Dermis blood vessel endothelial cell (primary cell): ENCODE measurements at regions not wholly inside any gene's neighbourhood (a gene's known extent, or its start where the extent isn't known, plus 50 kb on each side); places are given as distances from the start of the nearest gene placed in this dataset.
"Not testable (repeated sequence)": the region's sequence is repeated elsewhere in the genome, so short reads cannot be mapped to it uniquely, and the experiment has no call there.

Source experiments
- DNase-seq: peaks from one replicate; pipeline ENCODE4 v3.0.0; 2010

DNA sequence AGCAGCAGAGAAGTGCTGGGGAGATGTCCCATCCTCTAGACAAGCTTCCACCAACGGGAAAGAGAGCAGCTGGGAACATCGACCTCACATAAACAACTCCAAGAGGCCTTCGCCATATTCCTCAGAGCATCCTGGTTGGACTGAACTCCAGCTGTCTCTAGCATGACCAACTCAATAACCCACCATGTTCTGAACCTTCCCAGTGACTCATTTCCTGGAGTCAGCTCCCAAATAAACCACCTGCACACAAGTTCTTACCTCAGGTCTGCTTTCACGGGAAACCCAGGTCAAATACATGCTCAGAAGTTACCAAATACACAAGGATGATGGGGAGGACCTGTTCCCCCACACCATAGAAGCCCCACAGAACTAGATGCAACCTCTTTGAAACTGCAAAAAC, 878.5 kb downstream of the UQCRFS1 start:
- no peak for DNase-seq

DNA sequence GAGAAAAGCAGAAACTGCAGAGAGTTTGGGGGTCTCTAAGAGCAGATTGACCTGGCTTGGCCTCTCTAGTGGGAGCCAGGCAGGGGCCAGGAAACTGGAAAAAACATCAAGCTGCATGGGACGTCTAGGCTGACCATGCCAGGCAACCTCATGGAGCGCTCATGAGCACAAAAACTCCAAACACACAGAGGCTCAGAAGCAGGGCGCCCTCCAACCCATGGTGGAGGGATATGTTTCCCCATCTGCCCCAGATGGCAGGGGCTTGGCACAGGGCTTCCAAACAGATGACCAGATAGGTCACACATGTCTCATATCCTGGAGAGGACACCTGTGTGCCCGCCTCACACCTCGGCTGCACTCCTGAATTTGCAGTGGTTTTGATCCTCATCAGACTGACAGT, 879.0 kb downstream of the UQCRFS1 start:
- no peak for DNase-seq

DNA sequence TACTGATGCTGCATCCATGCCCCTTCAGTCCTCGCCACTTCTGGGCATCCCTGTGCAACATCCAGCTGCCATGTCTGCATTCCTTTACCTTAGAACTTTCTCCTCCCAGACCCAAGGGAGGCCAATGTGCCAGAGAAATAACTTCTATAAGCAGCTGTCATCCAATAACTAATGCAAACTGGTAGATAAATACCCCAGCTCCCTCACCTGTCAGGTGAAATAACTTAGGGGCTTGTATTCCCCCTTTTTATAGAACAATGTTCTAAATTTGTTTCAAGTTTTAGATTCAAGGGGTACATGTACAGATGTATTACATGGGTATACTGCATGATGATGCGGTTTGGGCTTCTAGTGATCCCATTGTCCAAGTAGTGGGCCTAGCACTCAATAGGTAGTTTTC, 880.1 kb downstream of the UQCRFS1 start:
- DNase-seq = no peak

DNA sequence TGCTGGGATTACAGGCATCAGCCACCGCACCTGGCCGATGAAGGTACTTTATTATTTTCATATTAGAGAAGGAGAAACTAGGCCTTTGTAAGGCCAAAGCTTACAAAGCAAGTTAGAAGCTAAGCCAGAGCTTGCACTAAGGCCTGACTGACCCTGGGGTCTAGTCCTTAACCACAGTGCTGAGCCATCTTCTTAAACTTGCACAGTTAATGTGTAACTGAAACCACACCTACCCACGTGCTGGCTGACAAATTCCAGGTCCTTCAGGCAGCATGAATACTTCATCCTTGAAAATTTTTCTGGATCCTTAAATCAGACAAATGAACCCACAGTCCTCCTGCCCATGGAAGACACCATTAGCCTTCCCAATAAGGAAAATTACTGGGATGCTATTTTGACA, 880.6 kb downstream of the UQCRFS1 start:
- no peak for DNase-seq

DNA sequence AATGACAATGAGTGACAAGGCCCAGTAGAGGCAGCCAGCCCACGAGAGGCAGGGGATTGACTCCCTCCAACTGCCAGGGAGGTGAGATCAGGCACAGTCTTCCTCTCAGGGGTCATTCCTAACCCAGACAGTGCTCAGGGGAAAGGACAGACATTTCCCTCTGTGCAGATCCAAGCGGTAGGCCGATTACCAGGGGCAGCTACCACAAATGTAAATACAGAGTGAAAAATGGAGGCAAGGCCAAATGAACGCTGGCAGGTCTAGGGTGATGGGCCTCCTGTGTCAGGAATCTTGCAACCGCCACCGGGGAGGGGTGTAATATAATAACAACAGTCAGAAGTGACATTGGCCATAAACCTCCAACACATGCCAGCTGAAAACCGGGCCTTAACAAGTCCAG, 881.4 kb downstream of the UQCRFS1 start:
- no peak for DNase-seq

DNA sequence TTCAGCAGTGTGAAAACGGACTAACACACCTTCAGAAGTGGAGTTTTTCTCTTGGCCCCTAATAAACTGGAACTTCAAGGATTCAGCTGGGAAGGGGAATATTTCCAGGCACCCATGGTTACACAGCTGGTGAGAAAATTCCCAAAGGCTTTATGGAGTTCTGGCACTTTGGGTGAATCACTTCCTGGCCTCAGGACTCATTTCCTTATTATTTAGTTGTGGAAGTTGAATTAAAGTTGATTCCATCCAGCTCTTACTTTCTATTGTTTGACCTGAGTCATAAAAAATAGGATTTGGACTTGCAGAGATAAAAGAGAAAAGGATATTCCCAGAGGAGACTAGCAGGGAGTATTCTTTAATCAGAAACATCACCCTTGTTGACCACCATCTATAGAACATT, 882.1 kb downstream of the UQCRFS1 start:
- peak; percentile 63 for DNase-seq

DNA sequence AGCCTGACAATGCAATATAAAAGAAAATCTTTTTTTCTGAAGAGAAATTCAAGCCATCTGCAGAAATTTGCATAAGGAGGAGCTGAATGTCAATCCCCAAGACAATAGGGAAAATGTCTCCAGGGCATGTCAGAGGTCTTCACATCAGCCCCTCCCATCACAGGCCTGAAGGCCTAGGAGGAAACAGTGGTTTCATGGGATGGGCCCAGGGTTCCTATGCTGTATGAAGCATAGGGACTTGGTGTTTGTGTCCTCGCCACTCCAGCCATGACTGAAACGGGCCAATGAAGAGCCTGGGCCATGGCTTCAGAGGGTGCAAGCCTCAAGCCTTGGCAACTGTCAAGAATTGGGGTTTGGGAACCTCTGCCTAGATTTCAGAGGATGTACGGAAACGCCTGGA, 883.5 kb downstream of the UQCRFS1 start:
- no peak for DNase-seq

DNA sequence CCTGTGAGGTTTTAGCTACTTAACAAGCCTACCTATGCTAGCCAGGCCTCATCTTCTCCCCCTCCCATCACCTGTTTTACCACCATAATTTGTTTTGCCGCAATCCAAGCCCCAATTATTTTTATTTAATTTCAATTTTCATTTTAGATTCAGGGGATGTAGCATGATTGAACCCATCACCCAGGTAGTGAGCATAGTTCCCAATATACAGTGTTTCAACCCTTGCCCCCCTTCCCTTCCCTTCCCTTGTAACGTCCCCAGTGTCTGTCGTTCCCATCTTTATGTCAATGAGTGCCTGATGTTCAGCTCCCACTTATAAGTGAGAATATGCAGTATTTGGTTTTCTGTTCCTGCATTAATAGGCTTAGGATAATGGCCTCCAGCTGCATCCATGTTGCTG, 885.0 kb downstream of the UQCRFS1 start:
- DNase-seq = no peak

DNA sequence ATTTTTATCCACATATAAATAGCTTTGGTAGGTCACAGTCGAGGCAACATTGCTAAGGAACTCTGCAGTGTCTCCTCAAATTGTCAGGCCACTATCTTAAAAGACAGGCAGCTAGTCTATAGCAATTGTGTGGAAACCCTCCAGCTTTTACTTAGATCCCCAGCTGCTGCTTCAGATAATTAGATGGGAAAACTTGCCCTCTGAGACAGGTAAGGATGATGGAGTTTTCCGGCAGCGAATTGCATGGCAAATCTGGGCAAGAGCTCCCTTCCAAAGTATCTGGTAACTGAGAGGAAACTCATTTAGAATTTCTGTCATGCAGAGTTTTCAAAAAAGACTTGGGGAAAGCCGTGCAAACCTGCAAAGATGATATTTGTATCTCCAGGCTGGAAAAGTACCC, 886.2 kb downstream of the UQCRFS1 start:
- no peak for DNase-seq

DNA sequence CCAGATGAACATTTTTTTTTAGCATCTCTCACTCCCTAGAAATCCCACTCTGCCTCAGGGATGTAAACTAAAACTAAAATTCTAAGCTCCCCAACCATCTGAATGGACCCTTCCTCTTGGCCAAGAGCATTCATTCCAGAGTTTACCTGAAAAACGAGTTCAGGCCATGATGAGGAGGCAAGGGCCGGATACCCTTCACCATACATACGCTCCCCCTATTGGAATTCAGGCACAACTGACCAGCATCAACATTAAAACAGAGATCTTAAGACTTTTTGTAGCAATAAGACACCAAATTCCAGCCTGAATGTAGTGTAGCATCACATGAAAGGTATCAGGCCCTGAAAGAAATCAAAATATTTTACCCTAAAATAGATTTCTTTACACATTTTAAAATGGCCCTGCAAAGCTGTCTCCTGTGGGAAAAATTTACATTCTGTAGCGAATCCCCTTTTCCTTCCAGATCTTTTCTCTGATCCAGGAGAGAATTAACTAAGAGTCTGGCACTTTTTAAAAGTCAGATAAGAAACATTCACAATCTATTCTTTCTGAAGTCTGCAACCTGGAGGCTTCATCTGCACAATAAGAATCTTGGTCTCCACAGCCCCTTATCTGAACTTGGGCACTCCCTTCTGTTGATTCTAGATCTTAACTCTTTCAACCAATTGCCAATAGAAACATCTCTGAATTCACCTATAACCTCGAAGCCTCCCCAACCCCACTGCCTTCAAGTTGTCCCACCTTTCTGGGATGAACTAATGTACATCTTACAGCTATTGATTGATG, 888.5 kb downstream of the UQCRFS1 start:
- no peak for DNase-seq

DNA sequence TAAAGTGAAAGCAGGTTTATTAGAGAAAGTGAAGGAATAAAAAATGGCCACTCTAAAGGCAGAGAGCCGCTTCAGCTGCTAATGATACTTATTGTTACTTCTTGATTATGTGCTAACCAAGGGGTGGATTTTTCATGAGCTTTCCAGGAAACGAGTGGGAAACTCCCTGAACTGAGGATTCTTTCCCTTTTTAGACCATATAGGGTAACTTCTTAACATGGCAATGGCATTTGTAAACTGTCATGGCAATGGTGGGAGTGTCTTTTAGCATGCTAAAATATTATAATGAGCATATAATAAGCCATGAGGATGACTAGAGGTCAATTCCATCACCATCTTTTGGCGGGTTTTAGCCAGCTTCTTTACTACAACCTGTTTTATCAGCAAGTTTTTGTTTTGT, 890.0 kb downstream of the UQCRFS1 start:
- no peak for DNase-seq

DNA sequence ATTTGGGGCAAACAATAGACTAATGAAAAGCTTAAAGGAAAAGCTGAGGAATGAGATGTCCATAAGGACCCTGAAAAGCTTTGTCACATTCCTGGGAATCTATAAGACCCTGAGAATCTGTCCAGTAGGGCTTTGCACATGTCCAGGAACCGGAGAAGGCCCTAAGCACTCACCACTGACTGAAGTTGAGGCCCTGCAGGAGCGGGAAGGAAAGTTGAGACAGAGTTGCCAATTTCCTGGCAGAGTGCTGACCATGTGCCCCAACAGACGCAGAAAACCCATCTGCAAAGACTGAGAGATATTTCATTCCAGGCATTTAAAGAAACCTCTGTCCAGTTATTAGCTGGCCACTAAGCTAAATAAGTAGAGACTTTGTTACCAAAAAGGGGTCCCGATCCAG, 890.5 kb downstream of the UQCRFS1 start:
- DNase-seq = no peak

DNA sequence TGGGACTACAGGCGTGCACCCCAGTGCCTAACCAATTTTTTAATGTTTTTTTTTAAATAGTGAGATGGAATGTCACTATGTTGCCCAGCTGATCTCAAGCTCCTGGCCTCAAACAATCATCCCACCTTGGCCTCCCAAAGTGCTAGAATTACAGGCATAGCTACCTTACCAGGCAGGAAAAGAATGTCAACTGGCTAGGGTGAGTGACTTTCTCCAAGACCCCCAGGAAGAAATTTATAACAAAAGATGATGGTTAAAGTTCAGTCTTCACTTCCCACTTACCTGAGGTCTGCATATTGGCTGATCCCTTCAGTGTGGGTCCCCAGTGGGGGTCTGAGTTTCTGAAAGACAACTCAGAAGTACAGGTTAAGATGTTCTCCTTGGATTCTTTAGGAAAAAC, 893.0 kb downstream of the UQCRFS1 start:
- no peak for DNase-seq

DNA sequence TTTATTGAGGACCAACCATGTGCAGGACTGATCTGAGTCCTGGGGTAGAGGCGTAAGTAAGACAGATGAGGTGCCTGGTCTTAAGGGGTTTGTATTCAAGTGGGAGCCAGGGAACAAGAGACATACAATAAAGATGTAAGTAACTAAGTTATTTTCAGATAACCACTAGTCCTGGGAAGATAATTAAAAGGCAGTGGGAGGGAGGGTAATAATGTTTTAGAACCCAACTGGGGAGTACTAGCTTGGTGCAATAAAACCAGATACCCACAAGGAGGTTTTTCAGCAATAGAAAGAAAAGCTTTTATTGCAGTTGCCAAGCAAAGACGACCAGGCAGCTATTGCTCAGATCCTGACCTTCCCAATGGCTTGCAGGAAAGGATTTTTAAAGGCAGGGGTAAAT, 893.7 kb downstream of the UQCRFS1 start:
- DNase-seq = no peak

DNA sequence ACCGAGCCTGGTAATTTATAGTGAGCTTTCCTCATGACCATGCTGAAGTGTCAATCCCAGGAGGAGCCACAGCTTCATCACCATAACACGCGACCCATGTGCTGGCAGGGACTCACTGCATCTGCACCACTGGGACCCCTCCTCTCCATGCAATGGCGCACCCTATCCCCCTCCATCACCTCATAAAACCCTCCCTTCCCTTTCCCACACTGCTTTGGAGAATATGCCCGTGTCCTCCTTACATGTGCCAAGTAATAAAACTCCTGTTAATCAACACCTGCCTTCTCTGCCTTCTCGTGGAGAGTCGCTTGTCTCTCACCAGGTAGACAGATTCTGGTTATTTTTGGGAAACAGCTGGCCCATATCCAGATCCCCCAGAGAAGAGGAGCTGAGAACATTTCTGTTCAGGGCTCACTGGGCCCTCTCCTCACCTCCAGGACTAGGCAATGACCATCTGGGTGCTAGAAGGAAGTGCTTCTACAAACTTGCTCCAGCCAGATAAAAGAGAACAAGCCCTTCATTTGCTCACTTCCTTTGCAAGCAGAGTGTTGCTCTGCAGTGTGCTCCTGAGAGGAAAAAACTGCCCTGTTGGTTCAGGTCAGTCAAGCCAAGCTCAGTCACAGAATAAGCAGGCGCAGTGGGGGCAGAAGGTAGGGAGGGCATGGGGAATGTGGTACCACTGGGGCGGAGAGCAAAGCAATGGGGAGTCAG, 894.3 kb downstream of the UQCRFS1 start:
- DNase-seq = no peak

DNA sequence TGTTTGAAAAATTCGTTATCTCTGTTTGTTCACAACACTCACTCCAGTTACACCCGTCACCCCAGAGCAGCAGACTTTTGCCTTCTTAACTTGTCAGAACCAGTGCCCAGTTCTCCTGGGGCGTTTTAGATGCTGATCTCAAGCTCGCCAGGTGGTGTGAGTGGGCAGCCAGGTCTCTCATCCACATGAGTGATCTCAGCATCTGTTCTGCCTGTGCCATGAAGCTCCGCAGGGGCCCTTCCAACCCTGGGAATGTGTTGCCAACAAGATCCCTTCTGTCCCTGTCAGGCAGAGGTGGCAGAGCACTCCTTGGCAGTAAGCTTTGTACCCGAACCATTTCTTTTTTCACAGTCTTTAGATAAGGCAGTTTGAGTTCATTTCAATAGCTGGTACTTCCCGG, 896.5 kb downstream of the UQCRFS1 start:
- no peak for DNase-seq

DNA sequence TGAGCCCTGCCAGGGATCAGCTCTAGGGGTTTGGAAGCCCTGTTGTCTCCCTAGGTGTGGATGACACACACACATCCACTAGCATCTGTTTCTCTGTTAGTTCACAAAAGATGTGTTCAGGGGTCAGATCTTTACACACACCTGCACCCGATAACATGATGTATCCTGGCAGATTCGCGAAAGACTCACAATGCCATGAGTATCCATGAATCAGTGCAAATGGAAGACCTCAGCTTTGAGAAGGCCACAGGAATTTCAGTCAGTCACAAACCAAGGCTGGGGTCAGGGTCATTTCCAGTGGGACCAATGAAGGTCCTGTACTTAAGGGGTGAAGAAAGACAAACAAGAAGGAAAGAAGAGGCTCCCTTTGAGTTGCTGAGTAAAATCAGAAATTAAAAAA, 898.2 kb downstream of the UQCRFS1 start:
- no peak for DNase-seq

DNA sequence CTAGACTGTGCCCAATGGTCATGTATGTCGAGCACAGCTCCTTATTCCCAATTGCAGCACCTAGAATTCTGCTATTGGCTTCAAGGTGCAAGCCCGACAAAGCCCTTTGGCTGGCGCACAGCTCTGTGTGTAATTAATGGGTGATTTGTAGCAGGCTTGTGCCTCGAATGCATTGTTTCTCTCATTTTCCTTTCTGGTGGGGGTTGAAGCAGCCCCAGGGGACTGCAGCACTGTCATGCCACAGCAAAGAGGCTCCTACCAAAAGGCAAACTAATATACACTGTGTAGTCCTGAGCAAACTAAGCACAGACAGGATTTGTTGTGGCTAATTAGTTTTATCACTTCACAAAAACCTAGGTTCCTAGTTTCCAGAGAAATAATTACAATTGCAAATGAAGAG, 898.7 kb downstream of the UQCRFS1 start:
- no peak for DNase-seq

DNA sequence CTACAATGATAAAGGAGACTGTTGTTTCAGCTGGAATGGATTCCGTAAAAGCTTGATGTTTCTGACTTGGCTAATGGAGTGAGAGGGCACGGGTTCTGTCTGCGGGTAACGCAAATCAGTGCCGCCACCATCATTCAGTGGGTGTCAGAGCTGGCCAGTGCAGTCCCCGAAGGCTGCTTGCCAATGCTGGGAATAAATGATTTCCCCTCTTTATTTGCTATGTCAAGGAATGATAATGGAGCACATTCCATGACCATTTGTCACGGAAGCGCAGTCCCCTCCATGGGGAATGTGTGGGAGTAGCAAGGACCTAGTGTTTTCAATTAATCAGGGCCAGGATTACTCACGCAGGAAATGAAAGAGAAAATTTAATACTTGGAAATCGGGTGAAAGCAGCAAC, 899.3 kb downstream of the UQCRFS1 start:
- peak; percentile 70 for DNase-seq

DNA sequence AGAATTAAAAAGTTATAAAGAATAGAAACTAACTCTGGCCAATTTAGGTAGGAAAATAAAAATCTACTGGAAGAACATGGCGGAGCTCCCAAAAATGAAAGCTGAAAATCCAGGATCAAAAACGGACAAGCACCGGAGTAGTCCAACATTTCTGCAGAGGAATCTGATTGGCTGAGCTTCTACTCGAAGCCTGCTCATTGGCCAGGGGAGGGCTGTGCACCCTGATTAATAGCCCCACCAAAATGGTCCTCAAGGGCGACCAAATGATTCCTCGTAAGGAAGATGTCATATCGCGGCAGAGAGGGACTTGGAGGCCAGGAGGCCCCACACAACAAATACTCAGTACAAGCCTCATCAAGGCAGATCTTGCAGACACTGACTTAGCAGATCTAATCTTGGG, 900.7 kb downstream of the UQCRFS1 start:
- DNase-seq = no peak

DNA sequence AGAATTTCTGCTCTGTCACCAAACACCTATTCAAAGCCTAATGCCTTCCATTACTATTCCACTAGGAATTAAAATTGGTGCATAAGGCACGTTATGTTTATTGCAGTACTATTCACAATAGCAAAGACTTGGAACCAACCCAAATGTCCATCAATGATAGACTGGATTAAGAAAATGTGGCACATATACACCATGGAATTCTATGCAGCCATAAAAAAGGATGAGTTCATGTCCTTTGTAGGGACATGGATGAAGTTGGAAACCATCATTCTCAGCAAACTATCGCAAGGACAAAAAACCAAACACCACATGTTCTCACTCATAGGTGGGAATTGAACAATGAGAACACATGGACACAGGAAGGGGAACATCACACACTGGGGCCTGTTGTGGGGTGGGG, 902.1 kb downstream of the UQCRFS1 start:
- DNase-seq = not testable (repeated sequence)

DNA sequence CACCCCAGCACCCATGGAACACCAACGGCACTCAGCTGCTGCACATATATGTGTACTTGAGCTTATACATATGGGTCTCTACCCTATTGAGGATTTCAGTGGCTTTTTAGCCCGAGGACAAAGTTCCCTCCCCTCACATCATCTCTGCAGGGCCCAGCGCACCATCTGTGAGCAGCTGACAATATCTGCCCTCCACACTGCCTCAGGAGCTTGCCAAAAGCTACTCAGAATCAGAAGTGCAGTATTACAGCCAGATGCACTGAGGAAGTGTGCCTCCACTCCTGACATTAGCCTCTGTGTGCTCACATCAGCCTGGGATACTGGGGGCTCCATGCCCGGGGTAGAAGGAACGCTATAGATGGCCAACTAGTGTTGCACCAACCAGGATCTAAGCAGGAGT, 903.9 kb downstream of the UQCRFS1 start:
- no peak for DNase-seq

DNA sequence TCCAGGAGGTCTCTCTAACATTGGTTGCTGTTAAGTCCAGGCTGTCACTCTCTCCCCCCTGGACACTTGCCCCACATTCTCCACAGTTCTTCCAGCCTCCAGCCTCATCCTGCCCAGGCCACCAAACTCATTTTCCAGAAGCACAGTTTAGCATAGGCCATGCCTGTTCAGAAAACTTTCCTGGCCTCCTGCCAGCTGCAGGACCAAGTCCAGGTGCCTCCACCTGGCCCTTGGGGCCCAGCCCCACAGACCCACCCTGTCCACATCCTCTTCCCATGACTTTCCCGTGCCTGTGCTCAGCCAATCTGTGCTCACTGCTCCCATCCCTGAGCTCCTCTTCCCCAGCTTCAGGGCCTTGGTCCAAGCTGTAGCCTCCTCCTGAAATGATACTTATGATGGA, 905.0 kb downstream of the UQCRFS1 start:
- no peak for DNase-seq

DNA sequence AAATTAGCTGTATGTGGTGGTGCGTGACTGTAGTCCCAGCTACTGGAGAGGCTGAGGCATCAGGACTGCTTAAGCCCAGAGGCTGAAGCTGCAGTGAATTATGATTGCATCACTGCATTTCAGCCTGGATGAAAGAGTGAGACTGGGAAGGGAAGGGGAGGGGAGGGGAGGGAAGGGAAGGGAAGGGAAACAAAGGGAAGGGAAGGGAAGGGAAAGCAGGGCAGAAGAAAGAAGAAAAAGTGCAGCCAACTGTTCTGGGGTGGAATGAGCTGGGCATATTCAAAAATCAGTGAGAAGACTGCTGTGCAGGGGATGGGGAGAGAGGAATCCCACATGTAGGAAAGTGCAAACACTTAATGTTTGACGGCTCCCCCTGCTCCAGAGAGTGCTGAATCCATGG, 905.5 kb downstream of the UQCRFS1 start:
- no peak for DNase-seq

DNA sequence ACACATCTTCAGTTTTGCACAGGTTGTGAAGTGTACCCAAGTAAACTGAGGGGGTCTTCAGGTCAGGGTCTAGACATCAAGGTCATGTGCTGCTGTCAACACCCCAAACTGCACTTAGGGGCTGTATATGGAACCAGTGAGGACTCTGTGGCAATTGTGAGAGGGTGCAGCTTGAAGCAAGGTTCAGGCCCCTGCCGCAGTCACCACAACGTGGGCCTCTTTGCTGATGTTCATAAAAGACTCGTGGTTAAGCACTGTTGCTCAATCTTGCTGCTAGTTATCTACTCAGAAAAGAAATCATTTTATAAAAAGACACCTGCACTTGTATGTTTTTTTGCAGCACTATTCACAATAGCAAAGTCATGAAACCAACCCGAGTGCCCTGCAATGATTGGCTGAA, 907.4 kb downstream of the UQCRFS1 start:
- no peak for DNase-seq
